ENCODE measurements at regions not wholly inside any gene's neighbourhood (a gene's known extent, or its start where the extent isn't known, plus 50 kb on each side); places are given as distances from the start of the nearest gene placed in this dataset.

- H3K27me3 ChIP-seq (ENCODE audit: control insufficient read depth, insufficient read depth, low read length) = no peaks in the 10 kb centered on the region
- FAIRE-seq = no peak
- no peak overlapping the region for H3K4me3 ChIP-seq (ENCODE audit: low read depth, low read length)
- TF ChIP-seq, protein P1, sequence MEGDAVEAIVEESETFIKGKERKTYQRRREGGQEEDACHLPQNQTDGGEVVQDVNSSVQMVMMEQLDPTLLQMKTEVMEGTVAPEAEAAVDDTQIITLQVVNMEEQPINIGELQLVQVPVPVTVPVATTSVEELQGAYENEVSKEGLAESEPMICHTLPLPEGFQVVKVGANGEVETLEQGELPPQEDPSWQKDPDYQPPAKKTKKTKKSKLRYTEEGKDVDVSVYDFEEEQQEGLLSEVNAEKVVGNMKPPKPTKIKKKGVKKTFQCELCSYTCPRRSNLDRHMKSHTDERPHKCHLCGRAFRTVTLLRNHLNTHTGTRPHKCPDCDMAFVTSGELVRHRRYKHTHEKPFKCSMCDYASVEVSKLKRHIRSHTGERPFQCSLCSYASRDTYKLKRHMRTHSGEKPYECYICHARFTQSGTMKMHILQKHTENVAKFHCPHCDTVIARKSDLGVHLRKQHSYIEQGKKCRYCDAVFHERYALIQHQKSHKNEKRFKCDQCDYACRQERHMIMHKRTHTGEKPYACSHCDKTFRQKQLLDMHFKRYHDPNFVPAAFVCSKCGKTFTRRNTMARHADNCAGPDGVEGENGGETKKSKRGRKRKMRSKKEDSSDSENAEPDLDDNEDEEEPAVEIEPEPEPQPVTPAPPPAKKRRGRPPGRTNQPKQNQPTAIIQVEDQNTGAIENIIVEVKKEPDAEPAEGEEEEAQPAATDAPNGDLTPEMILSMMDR (IDR thresholded peaks at IDR 0.05; ENCODE audit: insufficient read depth, low read length, severe bottlenecking) = no peak
- DNase-seq (ENCODE audit: low read depth) = no peak
- peaks cover 2% of the 10 kb centered on the region for H3K36me3 ChIP-seq (ENCODE audit: control insufficient read depth, insufficient read depth, low read length)
Measured at GRCh38 chr5:168059131-168059530, 232.3 kb upstream of the WWC1 start.

DNA sequence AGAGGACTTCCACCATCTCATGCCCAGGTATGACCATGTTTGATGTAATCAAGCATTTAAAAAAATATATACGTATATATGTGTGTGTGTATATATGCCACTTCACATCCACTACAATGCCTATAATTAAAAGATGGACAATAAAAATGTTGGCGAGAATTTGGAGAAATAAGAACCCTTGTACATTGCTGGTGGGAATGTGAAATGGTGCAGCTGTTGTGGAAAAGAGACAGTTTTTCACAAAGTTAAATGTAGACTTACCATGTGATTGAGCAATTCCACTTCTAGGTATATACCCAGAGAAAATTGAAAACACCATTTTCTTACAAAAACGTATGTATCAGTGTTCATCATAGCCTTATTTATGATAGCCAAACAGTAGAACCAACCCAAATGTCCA, 229.2 kb upstream of the WWC1 start:
- FAIRE-seq (no peak), DNase-seq (ENCODE audit: low read depth) (no peak)
- H3K27me3 ChIP-seq (ENCODE audit: control insufficient read depth, insufficient read depth, low read length) = no peaks in the 10 kb centered on the region
- TF ChIP-seq, protein P1 (IDR thresholded peaks at IDR 0.05; ENCODE audit: insufficient read depth, low read length, severe bottlenecking) = no peak
- H3K4me3 ChIP-seq (ENCODE audit: low read depth, low read length) = no peak overlapping the region
- H3K36me3 ChIP-seq (ENCODE audit: control insufficient read depth, insufficient read depth, low read length) = peaks cover 5% of the 10 kb centered on the region

- H3K27me3 ChIP-seq (ENCODE audit: control insufficient read depth, insufficient read depth, low read length) = no peaks in the 10 kb centered on the region
- TF ChIP-seq, protein P1 (IDR thresholded peaks at IDR 0.05; ENCODE audit: insufficient read depth, low read length, severe bottlenecking) = no peak
- no peak overlapping the region for H3K4me3 ChIP-seq (ENCODE audit: low read depth, low read length)
- DNase-seq (ENCODE audit: low read depth) = no peak
- no peak for FAIRE-seq
- peaks cover 5% of the 10 kb centered on the region for H3K36me3 ChIP-seq (ENCODE audit: control insufficient read depth, insufficient read depth, low read length)
Measured at GRCh38 chr5:168064457-168064856, 227.0 kb upstream of the WWC1 start.

DNA sequence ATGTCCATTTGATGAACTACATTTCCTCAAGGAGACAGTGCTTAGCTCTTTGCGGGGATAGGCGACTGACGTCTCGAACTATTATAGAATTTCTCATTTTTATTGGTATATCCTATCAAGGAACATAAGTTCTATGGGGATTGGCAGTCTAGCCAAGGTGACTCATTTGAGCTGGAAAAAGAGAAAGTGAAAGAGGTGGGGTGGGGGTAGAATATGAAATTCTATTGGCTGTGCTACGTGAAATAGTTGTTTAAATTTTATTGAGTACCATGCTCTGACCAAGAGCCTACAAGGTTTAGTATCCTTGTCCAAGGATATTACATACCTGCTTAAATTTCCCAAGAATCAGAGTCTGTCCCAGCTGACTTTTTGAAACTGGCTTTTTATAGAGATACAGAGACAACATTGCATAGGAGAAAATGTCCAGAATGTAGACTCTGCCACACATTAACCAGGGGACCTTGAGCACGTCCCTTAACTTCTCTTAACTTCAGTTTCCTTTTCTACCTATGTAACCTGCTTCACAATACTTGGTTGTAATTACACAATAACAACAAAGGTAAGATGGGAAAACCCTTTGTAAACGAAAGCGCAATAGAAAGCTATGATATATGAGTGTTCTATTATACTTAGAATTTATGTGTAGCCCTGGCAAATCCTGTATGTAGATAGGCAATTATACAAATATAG, 226.4 kb upstream of the WWC1 start:
- no peak for FAIRE-seq
- TF ChIP-seq, protein P1 (IDR thresholded peaks at IDR 0.05; ENCODE audit: insufficient read depth, low read length, severe bottlenecking) = no peak
- no peaks in the 10 kb centered on the region for H3K27me3 ChIP-seq (ENCODE audit: control insufficient read depth, insufficient read depth, low read length)
- no peak for DNase-seq (ENCODE audit: low read depth)
- H3K4me3 ChIP-seq (ENCODE audit: low read depth, low read length) = no peak overlapping the region
- peaks cover 5% of the 10 kb centered on the region for H3K36me3 ChIP-seq (ENCODE audit: control insufficient read depth, insufficient read depth, low read length)

DNA sequence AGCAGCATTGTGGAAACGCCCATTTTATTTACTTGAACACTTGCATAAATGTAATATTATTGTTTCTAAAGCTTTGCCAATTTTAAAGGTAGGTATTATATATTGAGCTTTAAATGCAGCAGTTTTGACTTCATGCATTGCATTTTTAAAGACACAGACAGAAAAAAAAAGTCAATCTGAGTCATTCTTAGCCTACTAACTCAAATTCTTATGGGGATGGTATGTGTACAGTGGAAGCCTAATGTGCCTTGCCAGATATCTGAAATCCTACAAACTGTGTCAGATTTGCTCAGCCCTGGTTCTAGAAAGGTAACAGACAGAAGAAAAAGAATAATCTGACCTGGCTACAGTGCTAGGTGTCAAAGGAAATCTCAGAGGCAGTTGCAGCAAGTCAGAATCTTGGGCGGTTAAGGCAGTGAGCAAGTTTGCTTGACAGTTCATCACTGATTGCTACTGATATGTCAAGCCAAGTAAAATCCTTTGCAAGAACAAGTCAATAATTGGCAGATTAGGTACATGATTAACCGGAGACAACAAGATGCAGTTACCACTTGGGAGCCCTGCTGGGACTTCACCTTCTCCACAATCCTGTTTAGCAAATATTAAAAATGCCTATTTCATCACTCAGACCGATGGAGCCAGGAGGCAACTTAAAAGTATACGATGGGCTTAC, 224.8 kb upstream of the WWC1 start:
- Histone ChIP-seq H3K36me3 (ENCODE audit: control insufficient read depth, insufficient read depth, low read length) (peaks cover 5% of the 10 kb centered on the region), H3K27me3 (ENCODE audit: control insufficient read depth, insufficient read depth, low read length) (no peaks in the 10 kb centered on the region), H3K4me3 (ENCODE audit: low read depth, low read length) (no peak overlapping the region)
- TF ChIP-seq, protein P1 (IDR thresholded peaks at IDR 0.05; ENCODE audit: insufficient read depth, low read length, severe bottlenecking) = no peak
- no peak for FAIRE-seq
- DNase-seq (ENCODE audit: low read depth) = no peak

Data from bronchial epithelial cell (primary cell).